Large intestine (tissue), 3 donors: ENCODE measurements at regions not wholly inside any gene's neighbourhood (a gene's known extent, or its start where the extent isn't known, plus 50 kb on each side); places are given as distances from the start of the nearest gene placed in this dataset.

Experiments used
- DNase-seq, 2 donors: peaks; one replicate each; pipeline versions ENCODE4 v3.0.0 to v3.0.0-alpha.2; 2013
- H3K27ac ChIP-seq: one replicate; pipeline ENCODE4 v1.5.1; 2013; ENCODE audit warnings: low read length
- H3K27me3 ChIP-seq: 2 replicates; pipeline ENCODE4 v1.6.1; 2013; ENCODE audit warnings: low read length; ENCODE audit not compliant: control insufficient read depth, insufficient read depth
- H3K36me3 ChIP-seq: 2 replicates; pipeline ENCODE4 v1.6.1; 2013; ENCODE audit warnings: low read length; ENCODE audit not compliant: control insufficient read depth, insufficient read depth
- H3K4me1 ChIP-seq: one replicate; pipeline ENCODE4 v1.6.1; 2013; ENCODE audit warnings: low read length; ENCODE audit not compliant: control insufficient read depth, insufficient read depth
- H3K4me3 ChIP-seq: one replicate; pipeline ENCODE4 v1.5.1; 2013; ENCODE audit warnings: low read length
- H3K9me3 ChIP-seq: one replicate; pipeline ENCODE4 v1.6.1; 2013; ENCODE audit warnings: mild to moderate bottlenecking, low read depth, low read length, moderate library complexity; ENCODE audit not compliant: control insufficient read depth
- WGBS: methylation state at CpG from one replicate; pipeline ENCODE4 v1.1.5; 2013; ENCODE audit warnings: low lambda C conversion rate; ENCODE audit not compliant: insufficient coverage; 5-methylcytosine and 5-hydroxymethylcytosine counted together

- WGBS: no CpG with 5 or more reads among the region's 21 CpGs
- DNase-seq: no peak
- Histone ChIP-seq H3K9me3 (peaks cover 3% of the 10 kb centered on the region), H3K36me3 (no peaks in the 10 kb centered on the region), H3K4me1 (no peaks in the 10 kb centered on the region), H3K27me3 (no peaks in the 10 kb centered on the region), H3K4me3 (no peak overlapping the region), H3K27ac (no peak overlapping the region)
These were observed 183.9 kb downstream of the C16orf95 start for GRCh38 chr16:87133112-87133850.

GRCh38 chr16:87133966-87134627, 183.1 kb downstream of the C16orf95 start:
- Histone ChIP-seq H3K36me3 (no peaks in the 10 kb centered on the region), H3K27me3 (no peaks in the 10 kb centered on the region), H3K4me3 (no peak overlapping the region), H3K9me3 (peaks cover 3% of the 10 kb centered on the region), H3K27ac (no peak overlapping the region), H3K4me1 (no peaks in the 10 kb centered on the region)
- WGBS: 100% methylated on average over 2 of the region's 17 CpGs
- DNase-seq: no peak

GRCh38 chr16:87134628-87134995, 182.6 kb downstream of the C16orf95 start:
- Histone ChIP-seq H3K27ac (no peak overlapping the region), H3K4me3 (no peak overlapping the region), H3K36me3 (no peaks in the 10 kb centered on the region), H3K9me3 (peaks cover 3% of the 10 kb centered on the region), H3K27me3 (no peaks in the 10 kb centered on the region), H3K4me1 (no peaks in the 10 kb centered on the region)
- no CpG with 5 or more reads among the region's 7 CpGs for WGBS
- no peak for DNase-seq

GRCh38 chr16:87135246-87136030, 181.8 kb downstream of the C16orf95 start:
- no peak overlapping the region for H3K4me3 ChIP-seq
- H3K4me1 ChIP-seq: no peaks in the 10 kb centered on the region
- H3K27me3 ChIP-seq: no peaks in the 10 kb centered on the region
- peaks cover 3% of the 10 kb centered on the region for H3K9me3 ChIP-seq
- no peaks in the 10 kb centered on the region for H3K36me3 ChIP-seq
- no peak overlapping the region for H3K27ac ChIP-seq
- peak; percentile 12 to 19 for DNase-seq
- WGBS: no CpG with 5 or more reads among the region's 9 CpGs

- Histone ChIP-seq H3K27me3 (no peaks in the 10 kb centered on the region), H3K4me3 (no peak overlapping the region), H3K27ac (no peak overlapping the region), H3K9me3 (no peaks in the 10 kb centered on the region), H3K36me3 (no peaks in the 10 kb centered on the region), H3K4me1 (no peaks in the 10 kb centered on the region)
- DNase-seq: no peak
- no CpG with 5 or more reads among the region's 4 CpGs for WGBS
These were observed 178.9 kb downstream of the C16orf95 start for GRCh38 chr16:87138316-87138715.

DNA sequence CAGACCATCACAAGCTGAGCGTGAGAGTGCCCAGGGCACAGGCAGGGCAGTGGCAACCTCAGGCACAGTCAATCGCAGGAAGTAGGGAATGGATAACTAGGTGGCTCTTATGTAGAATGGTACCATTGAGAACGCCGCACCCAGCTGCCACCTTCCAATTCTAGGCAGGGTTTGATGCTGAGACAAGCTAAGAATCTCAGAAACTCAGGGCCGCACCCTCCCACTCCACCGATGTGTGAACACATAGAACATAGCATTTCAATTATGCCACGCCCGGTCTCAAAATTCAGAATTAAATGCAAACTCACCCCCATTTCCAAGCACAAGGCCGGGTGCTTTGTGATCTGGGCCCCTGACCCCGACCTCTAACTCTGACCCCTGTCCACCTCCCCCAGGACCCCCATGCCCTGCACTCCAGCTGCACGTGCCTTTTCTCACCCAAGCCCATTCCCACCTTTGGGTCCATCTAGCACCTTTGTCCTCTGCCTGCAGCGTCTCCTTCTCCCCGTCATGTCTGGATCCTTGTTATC, 178.4 kb downstream of the C16orf95 start:
- H3K4me3 ChIP-seq: no peak overlapping the region
- 80% methylated on average over 2 of the region's 13 CpGs for WGBS

GRCh38 chr16:87140211-87141200, 176.7 kb downstream of the C16orf95 start:
- 85% methylated on average over 7 of the region's 39 CpGs for WGBS

More for the DNA sequence above, 178.4 kb downstream of the C16orf95 start:
- H3K27me3 ChIP-seq: no peaks in the 10 kb centered on the region
- H3K27ac ChIP-seq: no peak overlapping the region
- no peaks in the 10 kb centered on the region for H3K9me3 ChIP-seq
- no peaks in the 10 kb centered on the region for H3K4me1 ChIP-seq
- DNase-seq: no peak
- no peaks in the 10 kb centered on the region for H3K36me3 ChIP-seq

DNA sequence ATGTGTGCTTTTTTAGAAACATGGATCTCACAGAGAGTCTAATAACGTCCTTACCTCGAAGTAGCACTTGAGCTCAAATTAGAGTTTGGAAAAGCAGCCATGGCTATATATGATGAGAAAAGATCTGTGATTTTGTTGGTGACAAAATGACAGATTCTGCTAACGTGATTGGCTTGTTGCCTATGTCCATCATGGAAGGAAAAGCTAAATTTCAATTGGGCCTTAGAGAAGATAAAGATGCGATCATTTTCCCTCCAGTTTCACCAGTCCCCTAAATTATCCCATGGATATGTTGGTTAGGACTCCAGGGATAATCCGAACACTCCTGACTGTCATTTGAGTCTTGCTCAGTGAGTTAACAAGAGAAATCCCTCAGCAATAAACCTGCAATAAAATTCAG, 175.8 kb downstream of the C16orf95 start:
- no peak for DNase-seq
- no peaks in the 10 kb centered on the region for H3K36me3 ChIP-seq
- no peaks in the 10 kb centered on the region for H3K4me1 ChIP-seq
- H3K27ac ChIP-seq: no peak overlapping the region
- H3K27me3 ChIP-seq: no peaks in the 10 kb centered on the region
- WGBS: 90% methylated on average over 2 of the region's 5 CpGs
- no peak overlapping the region for H3K4me3 ChIP-seq
- H3K9me3 ChIP-seq: no peaks in the 10 kb centered on the region

More at GRCh38 chr16:87140211-87141200, 176.7 kb downstream of the C16orf95 start:
- no peaks in the 10 kb centered on the region for H3K9me3 ChIP-seq
- no peaks in the 10 kb centered on the region for H3K27me3 ChIP-seq
- no peak overlapping the region for H3K27ac ChIP-seq
- H3K4me1 ChIP-seq: no peaks in the 10 kb centered on the region
- H3K4me3 ChIP-seq: no peak overlapping the region
- H3K36me3 ChIP-seq: no peaks in the 10 kb centered on the region
- no peak for DNase-seq

DNA sequence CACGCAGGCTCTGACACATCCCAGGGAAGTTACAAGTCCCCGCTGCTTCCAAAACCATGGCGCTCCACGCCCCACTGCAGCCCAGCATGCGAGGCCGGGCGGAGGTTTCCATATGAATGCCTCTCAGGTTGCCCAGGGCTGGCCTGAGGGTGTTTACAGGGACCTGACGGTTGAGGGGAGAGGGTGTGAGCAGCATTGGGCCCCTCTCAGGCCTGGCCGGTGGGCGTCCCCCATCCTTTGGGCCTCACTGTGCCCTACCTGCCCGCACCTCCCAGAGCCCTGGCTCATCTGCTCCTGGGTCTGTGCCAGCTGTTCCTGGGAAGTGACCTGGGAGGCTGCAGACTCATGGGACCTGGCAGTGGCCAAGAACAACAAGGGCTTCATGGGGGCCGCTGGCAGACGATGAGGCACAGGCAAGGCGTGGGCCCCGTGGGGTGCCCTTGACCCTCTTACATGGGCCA, 173.5 kb downstream of the C16orf95 start:
- no peak for DNase-seq
- Histone ChIP-seq H3K27ac (no peak overlapping the region), H3K4me1 (no peaks in the 10 kb centered on the region), H3K27me3 (no peaks in the 10 kb centered on the region), H3K36me3 (no peaks in the 10 kb centered on the region), H3K4me3 (no peak overlapping the region), H3K9me3 (no peaks in the 10 kb centered on the region)
- WGBS: no CpG with 5 or more reads among the region's 15 CpGs
